ENCODE measurements at regions not wholly inside any gene's neighbourhood (a gene's known extent, or its start where the extent isn't known, plus 50 kb on each side); places are given as distances from the start of the nearest gene placed in this dataset.

DNA sequence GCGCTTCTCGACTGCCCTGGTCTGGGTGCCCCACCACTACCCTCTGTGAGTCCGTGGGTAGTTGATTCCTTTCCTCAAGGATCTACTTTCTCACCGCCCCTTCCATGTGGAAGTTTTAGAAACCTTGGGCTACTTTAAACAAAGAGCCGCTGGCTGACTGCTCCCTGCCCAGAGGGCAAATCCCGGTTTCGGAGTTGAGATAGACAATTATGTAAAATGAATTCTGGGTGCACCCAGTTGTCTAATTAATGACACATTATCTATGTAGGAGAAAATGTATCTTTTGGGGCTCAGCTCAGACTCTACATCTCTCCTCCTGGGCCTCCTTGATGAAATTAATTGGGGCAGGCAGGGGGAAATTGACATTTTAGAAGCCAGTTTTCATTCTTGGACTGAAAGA, 305.4 kb downstream of the UQCRFS1 start:
- H3K4me3 Mint-ChIP-seq = no peak overlapping the region
- CTCF ChIA-PET = no interaction called here
- no peaks in the 10 kb centered on the region for H3K36me3 Mint-ChIP-seq
- ATAC-seq (no peak), DNase-seq (no peak)
- no peaks in the 10 kb centered on the region for H3K4me1 Mint-ChIP-seq
- no peak overlapping the region for H3K27ac Mint-ChIP-seq
- H3K9me3 Mint-ChIP-seq (ENCODE audit: low read depth) = no peaks in the 10 kb centered on the region
- no peaks in the 10 kb centered on the region for H3K27me3 Mint-ChIP-seq

DNA sequence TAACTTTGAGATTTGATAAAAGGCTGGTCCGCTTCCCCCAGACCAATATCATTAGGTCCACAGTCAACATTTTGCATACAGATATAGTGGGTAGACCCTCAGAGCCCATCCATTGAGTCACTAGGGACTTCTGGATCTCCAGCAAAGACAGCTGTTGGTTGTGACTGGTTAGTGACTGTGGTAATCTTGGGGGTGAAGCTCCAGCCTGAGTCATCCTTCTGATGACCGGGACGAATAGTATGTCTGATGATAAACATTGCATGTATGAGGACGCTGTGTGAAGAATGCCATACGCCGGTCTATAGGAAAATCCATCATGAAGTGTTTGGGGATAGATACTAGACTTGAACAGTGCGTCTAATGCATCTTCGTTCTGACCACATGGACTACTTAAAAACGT, 307.0 kb downstream of the UQCRFS1 start:
- no peak overlapping the region for H3K27ac Mint-ChIP-seq
- H3K4me1 Mint-ChIP-seq = no peaks in the 10 kb centered on the region
- CTCF ChIA-PET = interaction anchor here (0.7 kb wide), 1 partner anchor 180 kb away, joined by 3 read pairs; no protein-coding TSS in a partner anchor
- no peaks in the 10 kb centered on the region for H3K36me3 Mint-ChIP-seq
- ATAC-seq (no peak), DNase-seq (no peak)
- H3K27me3 Mint-ChIP-seq = no peaks in the 10 kb centered on the region
- no peaks in the 10 kb centered on the region for H3K9me3 Mint-ChIP-seq (ENCODE audit: low read depth)
- H3K4me3 Mint-ChIP-seq = no peak overlapping the region

DNA sequence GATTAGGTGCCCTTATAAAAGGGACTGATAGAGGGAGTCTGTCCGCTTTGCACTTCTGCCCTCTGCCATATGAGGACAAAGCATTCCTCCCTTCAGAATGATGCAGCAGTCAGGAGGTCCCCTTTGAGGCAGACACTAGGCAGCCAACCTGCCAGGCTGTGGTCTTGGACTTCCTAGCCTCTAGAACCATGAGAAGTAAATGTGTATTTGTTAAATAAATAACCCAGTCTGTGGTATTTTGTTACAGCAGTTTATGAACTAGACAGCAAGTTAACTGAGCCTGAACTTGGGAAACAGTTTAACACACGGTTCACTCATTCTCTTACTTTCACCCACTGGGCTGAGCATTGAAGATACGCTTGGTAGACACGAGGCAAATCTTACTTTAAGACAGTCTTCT, 313.2 kb downstream of the UQCRFS1 start:
- no peaks in the 10 kb centered on the region for H3K9me3 Mint-ChIP-seq (ENCODE audit: low read depth)
- no peaks in the 10 kb centered on the region for H3K27me3 Mint-ChIP-seq
- DNase-seq (no peak), ATAC-seq (no peak)
- no peaks in the 10 kb centered on the region for H3K36me3 Mint-ChIP-seq
- no peak overlapping the region for H3K27ac Mint-ChIP-seq
- CTCF ChIA-PET = no interaction called here
- no peak overlapping the region for H3K4me3 Mint-ChIP-seq
- H3K4me1 Mint-ChIP-seq = no peaks in the 10 kb centered on the region

DNA sequence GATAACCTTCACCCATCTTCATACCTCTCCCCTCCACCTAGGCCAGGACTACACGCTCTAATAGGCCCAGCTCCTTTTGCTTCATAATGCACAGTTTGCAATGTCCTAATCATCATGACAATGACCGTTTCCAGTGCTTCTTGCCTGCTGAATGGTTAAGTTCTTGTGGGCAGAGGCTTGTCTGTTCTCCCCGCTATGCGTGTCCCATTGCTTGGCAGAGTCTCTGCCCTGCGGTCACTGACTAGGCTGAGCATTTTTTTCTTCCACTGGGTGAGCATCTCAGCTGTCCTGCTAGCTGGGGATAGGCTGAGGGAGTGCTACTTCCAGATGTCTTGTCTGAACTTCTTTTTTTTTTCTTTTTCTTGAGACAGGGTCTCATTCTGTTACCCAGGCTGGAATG, 314.7 kb downstream of the UQCRFS1 start:
- H3K36me3 Mint-ChIP-seq = no peaks in the 10 kb centered on the region
- no peak overlapping the region for H3K27ac Mint-ChIP-seq
- CTCF ChIA-PET = no interaction called here
- H3K4me1 Mint-ChIP-seq = no peaks in the 10 kb centered on the region
- no peaks in the 10 kb centered on the region for H3K27me3 Mint-ChIP-seq
- H3K9me3 Mint-ChIP-seq (ENCODE audit: low read depth) = no peaks in the 10 kb centered on the region
- no peak for DNase-seq
- no peak for ATAC-seq
- H3K4me3 Mint-ChIP-seq = no peak overlapping the region

DNA sequence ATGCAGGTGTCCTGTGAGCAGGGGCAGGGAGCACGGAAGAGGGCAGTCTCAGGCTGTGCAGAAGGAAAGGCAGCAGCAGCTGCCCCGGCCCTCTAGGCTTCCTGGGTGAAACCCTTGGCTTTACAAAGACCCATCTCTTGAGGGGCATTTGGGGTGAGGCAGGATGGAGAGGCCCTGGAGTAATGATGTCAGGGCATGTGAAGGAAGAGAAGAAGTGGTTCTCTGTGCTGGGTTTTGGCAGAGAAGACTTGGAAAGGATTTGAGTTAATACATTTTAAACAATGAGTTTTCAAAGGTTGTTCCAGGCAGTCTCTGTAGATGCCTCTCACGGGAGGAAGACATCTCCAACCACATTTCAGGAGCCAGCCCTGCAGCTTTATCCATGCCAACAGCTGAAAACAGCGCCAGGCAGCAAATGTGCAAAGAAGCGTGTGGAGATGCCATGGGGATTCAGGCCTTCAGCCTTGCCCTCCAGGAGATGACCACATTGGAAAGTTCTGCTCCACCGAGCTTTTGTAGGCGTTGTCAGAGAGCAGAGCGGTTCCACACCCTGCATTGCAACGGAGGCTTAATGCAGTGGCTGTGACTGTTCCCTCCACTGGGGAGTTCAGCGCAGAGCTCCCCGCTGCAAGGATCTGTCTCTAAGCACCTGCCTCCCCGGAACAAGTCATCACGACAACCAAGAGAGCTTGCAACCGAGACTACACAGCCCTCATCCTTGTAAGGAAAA, 322.8 kb downstream of the UQCRFS1 start:
- H3K27ac Mint-ChIP-seq = no peak overlapping the region
- H3K4me1 Mint-ChIP-seq = no peaks in the 10 kb centered on the region
- DNase-seq = no peak
- ATAC-seq = no peak
- no peaks in the 10 kb centered on the region for H3K9me3 Mint-ChIP-seq (ENCODE audit: low read depth)
- CTCF ChIA-PET = no interaction called here
- H3K4me3 Mint-ChIP-seq = no peak overlapping the region
- H3K36me3 Mint-ChIP-seq = no peaks in the 10 kb centered on the region
- H3K27me3 Mint-ChIP-seq = no peaks in the 10 kb centered on the region

DNA sequence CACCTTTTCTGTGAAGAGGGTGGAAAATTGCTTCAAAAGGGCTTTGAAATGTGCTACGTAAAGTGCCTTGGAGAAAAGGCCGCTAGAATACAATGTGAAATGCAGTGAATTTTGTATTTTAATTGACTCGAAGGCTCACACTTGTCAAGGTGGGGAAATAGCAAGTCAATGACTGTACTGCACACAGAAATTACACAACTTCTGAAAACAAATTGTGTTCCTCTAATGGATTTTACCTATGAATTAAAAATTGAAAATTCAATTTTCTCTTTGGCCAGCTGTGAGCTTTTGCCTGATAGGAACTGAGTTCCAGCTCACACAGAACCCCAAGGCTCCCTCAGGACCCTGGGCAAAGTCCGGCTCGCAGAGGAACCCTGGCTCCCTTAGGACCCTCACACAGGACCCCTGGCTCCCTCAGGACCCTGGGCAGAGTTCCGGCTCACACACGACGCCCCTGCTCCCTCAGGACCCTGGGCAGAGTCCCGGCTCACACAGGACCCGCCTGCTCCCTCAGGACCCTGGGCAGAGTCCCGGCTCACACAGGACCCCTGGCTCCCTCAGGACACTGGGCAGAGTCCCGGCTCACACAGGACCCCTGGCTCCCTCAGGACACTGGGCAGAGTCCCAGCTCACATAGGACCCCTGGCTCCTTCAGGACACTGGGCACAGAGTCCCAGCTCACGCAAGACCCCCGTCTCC, 324.9 kb downstream of the UQCRFS1 start:
- no peak for ATAC-seq
- DNase-seq = no peak
- no peaks in the 10 kb centered on the region for H3K4me1 Mint-ChIP-seq
- H3K36me3 Mint-ChIP-seq = no peaks in the 10 kb centered on the region
- no peak overlapping the region for H3K4me3 Mint-ChIP-seq
- CTCF ChIA-PET = interaction anchor here (0.8 kb wide), 1 partner anchor 372 kb away, joined by 3 read pairs; no protein-coding TSS in a partner anchor
- H3K27ac Mint-ChIP-seq = no peak overlapping the region
- H3K9me3 Mint-ChIP-seq (ENCODE audit: low read depth) = no peaks in the 10 kb centered on the region
- H3K27me3 Mint-ChIP-seq = no peaks in the 10 kb centered on the region

DNA sequence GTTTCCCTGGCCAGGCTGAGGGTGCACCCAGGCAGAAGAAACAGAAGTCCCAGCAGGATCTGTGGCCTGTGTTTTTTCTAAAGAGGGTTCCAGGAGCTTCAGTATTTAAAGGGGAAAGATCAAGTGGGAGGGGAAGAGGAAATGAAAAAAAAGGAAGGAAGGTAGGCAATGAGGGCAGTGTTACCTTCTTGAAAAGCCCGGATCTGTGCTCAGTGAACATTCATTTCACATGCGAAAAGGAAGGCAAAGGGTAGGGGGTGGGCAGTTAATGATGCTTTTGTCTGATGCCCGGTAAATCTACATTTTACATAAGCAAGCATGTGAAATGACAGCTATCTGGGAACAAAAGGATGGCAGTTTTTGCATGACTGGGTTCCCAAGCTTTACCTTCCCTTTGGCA, 326.2 kb downstream of the UQCRFS1 start:
- H3K4me1 Mint-ChIP-seq = no peaks in the 10 kb centered on the region
- no peak for ATAC-seq
- no peak for DNase-seq
- no peaks in the 10 kb centered on the region for H3K9me3 Mint-ChIP-seq (ENCODE audit: low read depth)
- no peaks in the 10 kb centered on the region for H3K27me3 Mint-ChIP-seq
- CTCF ChIA-PET = no interaction called here
- H3K27ac Mint-ChIP-seq = no peak overlapping the region
- H3K4me3 Mint-ChIP-seq = no peak overlapping the region
- no peaks in the 10 kb centered on the region for H3K36me3 Mint-ChIP-seq

DNA sequence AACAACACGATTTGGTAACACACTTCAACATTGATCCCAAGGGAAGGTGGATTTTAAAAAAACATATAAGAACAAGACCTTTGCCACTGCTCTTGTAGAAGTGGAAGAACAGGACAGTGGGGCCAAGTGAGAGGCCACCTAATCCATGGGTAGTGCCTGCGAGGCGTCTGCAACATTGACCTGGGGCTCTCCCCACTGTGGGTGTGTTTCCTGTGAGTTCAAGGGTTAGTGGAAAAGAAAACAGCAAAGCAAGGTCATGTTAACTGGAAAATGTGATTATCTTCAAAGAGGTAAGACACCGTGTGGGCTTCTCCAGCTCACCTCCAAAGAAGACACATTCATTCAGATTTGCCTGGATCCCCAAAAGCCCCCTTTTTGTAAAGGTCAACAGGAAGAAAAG, 327.0 kb downstream of the UQCRFS1 start:
- CTCF ChIA-PET = no interaction called here
- Mint-ChIP-seq H3K27ac (no peak overlapping the region), H3K4me3 (no peak overlapping the region), H3K36me3 (no peaks in the 10 kb centered on the region), H3K27me3 (no peaks in the 10 kb centered on the region), H3K4me1 (no peaks in the 10 kb centered on the region), H3K9me3 (ENCODE audit: low read depth) (no peaks in the 10 kb centered on the region)
- DNase-seq = no peak
- ATAC-seq = no peak

DNA sequence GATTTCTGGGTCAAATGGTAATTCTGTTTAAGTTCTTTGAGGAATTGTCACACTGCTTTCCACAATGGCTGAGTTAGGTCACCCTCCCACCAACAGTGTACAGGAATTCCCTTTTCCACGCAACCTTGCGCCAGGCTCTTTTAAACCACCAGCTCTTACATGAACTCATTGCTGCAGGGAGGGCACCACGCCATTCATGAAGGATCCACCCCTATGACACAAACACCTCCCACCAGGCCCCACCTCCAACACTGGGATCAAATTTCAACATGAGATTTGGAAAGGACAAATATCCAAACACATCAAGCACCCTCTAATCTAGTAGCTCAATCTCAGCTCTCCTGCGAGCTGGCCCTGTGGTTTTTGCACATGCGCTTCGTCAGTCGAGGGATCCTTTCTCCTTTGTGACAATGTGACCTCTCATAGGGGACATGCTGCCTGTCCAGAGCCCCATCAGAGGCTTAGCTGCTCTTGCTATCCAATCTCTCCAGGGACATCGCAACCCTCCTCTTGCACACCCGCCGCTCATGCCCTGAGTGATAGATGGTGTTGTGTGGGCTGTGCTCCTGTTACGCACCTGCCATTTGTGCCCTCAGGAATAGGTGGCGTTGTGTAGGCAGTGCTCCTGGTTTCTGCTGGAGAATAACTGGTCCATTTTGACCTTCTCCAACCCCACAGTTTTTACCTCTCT, 328.0 kb downstream of the UQCRFS1 start:
- no peaks in the 10 kb centered on the region for H3K27me3 Mint-ChIP-seq
- H3K9me3 Mint-ChIP-seq (ENCODE audit: low read depth) = no peaks in the 10 kb centered on the region
- DNase-seq (no peak), ATAC-seq (no peak)
- H3K36me3 Mint-ChIP-seq = no peaks in the 10 kb centered on the region
- CTCF ChIA-PET = no interaction called here
- H3K4me1 Mint-ChIP-seq = no peaks in the 10 kb centered on the region
- H3K4me3 Mint-ChIP-seq = no peak overlapping the region
- H3K27ac Mint-ChIP-seq = no peak overlapping the region

DNA sequence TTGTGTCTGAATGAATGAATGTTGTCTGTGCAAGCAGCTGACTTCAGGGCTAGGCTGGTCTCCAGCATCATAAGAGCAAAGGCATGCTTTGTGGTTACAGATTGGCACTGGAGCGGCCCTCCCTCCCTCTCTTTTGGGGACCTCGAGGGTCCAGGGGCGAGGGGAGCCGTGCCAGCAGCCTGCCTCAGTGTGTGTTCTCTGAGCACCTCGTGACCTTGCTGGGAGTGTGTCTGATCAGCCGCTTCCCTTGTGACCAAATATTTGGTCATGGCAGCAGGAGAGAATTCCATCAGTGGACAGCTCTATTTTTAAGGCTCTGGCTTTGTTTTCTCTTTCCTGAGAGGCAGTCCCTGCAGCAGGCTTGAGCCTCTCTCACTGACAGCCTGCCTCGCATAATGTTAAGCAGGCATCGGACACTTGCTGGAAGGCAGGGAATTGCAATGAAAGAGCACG, 329.7 kb downstream of the UQCRFS1 start:
- ATAC-seq (no peak), DNase-seq (no peak)
- Mint-ChIP-seq H3K36me3 (no peaks in the 10 kb centered on the region), H3K4me1 (no peaks in the 10 kb centered on the region), H3K27ac (no peak overlapping the region), H3K27me3 (no peaks in the 10 kb centered on the region), H3K4me3 (no peak overlapping the region), H3K9me3 (ENCODE audit: low read depth) (no peaks in the 10 kb centered on the region)
- CTCF ChIA-PET = no interaction called here

DNA sequence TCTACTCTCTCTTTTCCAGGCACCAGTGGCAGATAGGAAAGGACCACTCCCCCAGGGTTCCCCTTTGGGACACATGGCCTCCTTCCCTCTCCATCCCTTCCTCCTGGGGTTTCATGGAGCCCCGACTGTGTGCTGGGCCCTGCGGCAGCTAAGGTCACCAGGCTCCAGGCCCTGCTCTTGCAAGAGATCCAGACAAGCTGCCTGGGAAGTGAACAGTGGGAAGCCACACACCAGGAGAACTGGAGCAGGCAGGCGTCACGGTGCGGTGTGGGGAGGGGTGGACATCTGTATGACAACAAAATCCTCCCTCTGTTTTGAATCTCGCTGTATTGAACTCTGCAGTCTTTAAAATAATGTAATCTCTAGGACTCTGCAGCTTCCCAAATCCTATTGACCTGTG, 330.1 kb downstream of the UQCRFS1 start:
- no peaks in the 10 kb centered on the region for H3K27me3 Mint-ChIP-seq
- H3K9me3 Mint-ChIP-seq (ENCODE audit: low read depth) = no peaks in the 10 kb centered on the region
- no peak for ATAC-seq
- CTCF ChIA-PET = no interaction called here
- H3K27ac Mint-ChIP-seq = no peak overlapping the region
- H3K4me1 Mint-ChIP-seq = no peaks in the 10 kb centered on the region
- no peak overlapping the region for H3K4me3 Mint-ChIP-seq
- no peak for DNase-seq
- H3K36me3 Mint-ChIP-seq = no peaks in the 10 kb centered on the region

DNA sequence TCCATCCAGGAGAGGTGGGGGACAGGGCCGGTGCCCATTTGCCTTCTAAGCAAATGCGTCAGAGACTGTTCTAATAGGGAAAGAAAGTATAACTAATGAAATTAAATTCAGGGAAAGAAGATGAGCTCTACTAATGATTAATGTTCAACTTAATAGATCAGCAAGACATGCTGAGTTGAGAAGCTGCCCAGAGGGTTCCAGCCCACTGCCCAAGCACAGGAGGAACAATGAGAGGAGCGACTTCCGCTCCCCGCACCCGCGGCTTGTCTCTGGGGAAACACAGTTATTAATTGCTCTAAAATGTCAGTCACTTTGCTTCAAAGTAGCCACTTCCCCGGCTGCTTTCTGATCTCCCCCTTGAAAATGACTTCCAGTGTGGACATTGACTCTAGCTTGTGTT, 331.3 kb downstream of the UQCRFS1 start:
- DNase-seq (no peak), ATAC-seq (no peak)
- CTCF ChIA-PET = no interaction called here
- no peaks in the 10 kb centered on the region for H3K27me3 Mint-ChIP-seq
- no peaks in the 10 kb centered on the region for H3K4me1 Mint-ChIP-seq
- H3K4me3 Mint-ChIP-seq = no peak overlapping the region
- no peaks in the 10 kb centered on the region for H3K36me3 Mint-ChIP-seq
- no peak overlapping the region for H3K27ac Mint-ChIP-seq
- H3K9me3 Mint-ChIP-seq (ENCODE audit: low read depth) = no peaks in the 10 kb centered on the region

DNA sequence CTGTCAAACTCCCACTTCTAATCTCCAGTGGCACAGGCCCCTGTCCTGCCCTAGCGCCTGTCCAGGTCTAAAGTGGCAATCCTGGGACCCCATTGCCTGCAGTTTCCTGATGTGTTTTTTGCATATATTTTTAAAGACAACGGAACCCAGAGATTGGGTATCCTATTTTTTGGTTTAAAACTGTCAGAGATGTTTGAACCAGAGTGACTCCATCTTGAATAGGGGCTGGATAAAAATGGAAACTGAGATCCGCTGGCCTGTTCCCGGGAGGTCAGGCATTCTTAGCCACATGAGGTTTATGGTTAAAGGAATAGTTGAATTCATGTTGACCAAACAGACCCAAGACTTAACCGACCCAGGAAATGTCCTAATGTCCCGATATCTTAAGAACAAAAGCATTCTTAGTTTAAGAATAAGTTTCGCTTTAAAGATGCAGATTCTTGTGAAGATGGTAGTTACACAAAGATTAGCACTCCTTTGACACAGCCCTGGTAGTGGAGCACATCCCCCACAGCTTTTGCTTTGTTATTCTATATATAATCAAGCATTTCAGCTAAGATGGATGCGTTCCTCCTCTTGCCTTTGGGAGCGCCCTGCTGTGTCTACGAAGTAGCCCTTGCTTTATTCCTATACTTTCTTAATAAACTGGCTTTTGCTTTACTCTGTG, 332.1 kb downstream of the UQCRFS1 start:
- DNase-seq (no peak), ATAC-seq (no peak)
- H3K4me1 Mint-ChIP-seq = no peaks in the 10 kb centered on the region
- H3K9me3 Mint-ChIP-seq (ENCODE audit: low read depth) = no peaks in the 10 kb centered on the region
- no peak overlapping the region for H3K4me3 Mint-ChIP-seq
- H3K36me3 Mint-ChIP-seq = no peaks in the 10 kb centered on the region
- no peaks in the 10 kb centered on the region for H3K27me3 Mint-ChIP-seq
- no peak overlapping the region for H3K27ac Mint-ChIP-seq
- CTCF ChIA-PET = no interaction called here
